HepG2 (cell line): ENCODE measurements at regions not wholly inside any gene's neighbourhood (a gene's known extent, or its start where the extent isn't known, plus 50 kb on each side); places are given as distances from the start of the nearest gene placed in this dataset.

Experiments
- ATAC-seq: fragments of 200-7000 bp; cut with Tn5 transposase; 3 replicates; pipeline ENCODE4 v1.9.1; 2020; ENCODE audit warnings: mild to moderate bottlenecking, moderate library complexity
- BruUV-seq: library from RNA; stranded (reverse); fragments of 400-500 nt; replicated peaks from 2 replicates; lab custom pipeline; 2021; lab: Mats Ljungman, UMichigan
- CTCF ChIA-PET: fragments of 300-600 bp; formaldehyde crosslinking; extraction: SDS; loops from one replicate; lab custom pipeline; 2021; ENCODE audit warnings: low total read pairs, inconsistent platforms, low intra/inter-chr PET ratio; lab: Yijun Ruan, JAX
- POLR2A ChIA-PET: fragments of 350-600 bp; sonication (Branson Sonifier 250); formaldehyde crosslinking; loops from one replicate; lab custom pipeline; 2020; ENCODE audit warnings: antibody characterized with exemption, inconsistent platforms; lab: Yijun Ruan, JAX
- DNase-seq: peaks from one replicate; pipeline ENCODE4 v3.0.0-alpha.2; 2015; ENCODE audit warnings: low spot score
- FAIRE-seq: peaks from 3 replicates; lab custom pipeline; 2011; peaks lifted over from hg19 to GRCh38; lab: Jason Lieb, UNC
- H2AFZ ChIP-seq: one replicate; pipeline ENCODE4 v1.6.1; 2011; ENCODE audit warnings: low read length, inconsistent platforms
- H3K27ac ChIP-seq: fragments of 300-600 bp; 3 replicates; pipeline ENCODE4 v1.8.0; 2011; ENCODE audit warnings: mixed run types, mild to moderate bottlenecking, mixed read lengths, low read length, inconsistent platforms; ENCODE audit not compliant: insufficient read depth; ENCODE audit errors: extremely low read length
- H3K27me3 ChIP-seq, 2 experiments: fragments of 200-600 bp in 1 of 2; 2 replicates in 1 of 2; 3 replicates in 1 of 2; pipeline versions ENCODE4 v1.6.0 to v1.8.0; 2011; ENCODE audit warnings: low read length in 2 of 2, mild to moderate bottlenecking in 2 of 2, moderate library complexity in 2 of 2, inconsistent platforms in 1 of 2; ENCODE audit not compliant: insufficient read depth in 2 of 2, control insufficient read depth in 1 of 2
- H3K36me3 ChIP-seq, 2 experiments: fragments of 200-600 bp in 1 of 2; replicated peaks in 1 of 2; 2 replicates in 1 of 2; 3 replicates in 1 of 2; pipeline versions ENCODE4 v1.5.1 to v1.8.0; 2011; ENCODE audit warnings: low read length in 2 of 2, inconsistent platforms in 1 of 2; ENCODE audit not compliant: insufficient read depth in 2 of 2, control insufficient read depth in 1 of 2
- H3K4me1 ChIP-seq: 2 replicates; pipeline ENCODE4 v1.5.1; 2012; ENCODE audit warnings: low read length, inconsistent platforms; ENCODE audit not compliant: insufficient read depth
- H3K4me2 ChIP-seq: 2 replicates; pipeline ENCODE4 v1.6.0; 2011; ENCODE audit warnings: low read depth, low read length, inconsistent platforms
- H3K4me3 ChIP-seq, 3 experiments: fragments of 200-600 bp in 1 of 3; sonication (generic), shearing (Covaris generic) in 1 of 3; replicated peaks in 1 of 3; 2 replicates each; pipeline ENCODE4 v1.5.1; 2011 to 2016; ENCODE audit warnings: low read length in 3 of 3, inconsistent platforms in 2 of 3, low read depth in 2 of 3, mild to moderate bottlenecking in 2 of 3, control low read depth in 1 of 3, mixed read lengths in 1 of 3; ENCODE audit not compliant: insufficient read depth in 1 of 3
- H3K79me2 ChIP-seq: one replicate; pipeline ENCODE4 v1.6.1; 2011; ENCODE audit warnings: low read length, inconsistent platforms; ENCODE audit not compliant: insufficient read depth
- H3K9ac ChIP-seq: 2 replicates; pipeline ENCODE4 v1.6.0; 2011; ENCODE audit warnings: mild to moderate bottlenecking, low read depth, low read length, inconsistent platforms; ENCODE audit not compliant: insufficient read depth
- H3K9me3 ChIP-seq: 2 replicates; pipeline ENCODE4 v1.5.1; 2012; ENCODE audit warnings: mild to moderate bottlenecking, low read length
- H4K20me1 ChIP-seq: 2 replicates; pipeline ENCODE4 v1.6.0; 2011; ENCODE audit warnings: inconsistent platforms, mild to moderate bottlenecking, low read length, moderate library complexity; ENCODE audit not compliant: insufficient read depth
- AGO1 ChIP-seq: fragments of 200-400 bp; formaldehyde crosslinking; IDR thresholded peaks from 2 replicates; pipeline ENCODE4 v1.6.1; 2017; ENCODE audit warnings: mild to moderate bottlenecking, low read depth, low read length, moderate library complexity; ENCODE audit not compliant: poor library complexity, severe bottlenecking
- ATF1 ChIP-seq: IDR thresholded peaks from 2 replicates; pipeline ENCODE4 v1.6.1; 2016; ENCODE audit warnings: mild to moderate bottlenecking, control low read depth
- CREM ChIP-seq, 2 experiments: sonication (generic) in 1 of 2; formaldehyde crosslinking in 1 of 2; IDR thresholded peaks; 2 replicates each; pipeline versions ENCODE4 v1.4.0 to v1.6.1; 2016 to 2020; ENCODE audit warnings: antibody characterized with exemption in 1 of 2, mild to moderate bottlenecking in 1 of 2, missing genetic modification reagents in 1 of 2
- DNMT3B ChIP-seq: conservative IDR thresholded peaks from 2 replicates; pipeline ENCODE4 v1.6.1; 2016; ENCODE audit warnings: missing biosample characterization, control low read depth
- HDAC6 ChIP-seq: fragments of 200-600 bp; sonication (generic); IDR thresholded peaks from 2 replicates; pipeline ENCODE4 v1.7.0; 2017; ENCODE audit warnings: mild to moderate bottlenecking, antibody characterized with exemption, low read length, low read depth
- KLF13 ChIP-seq: sonication (generic); formaldehyde crosslinking; IDR thresholded peaks from 2 replicates; pipeline ENCODE4 v1.4.0; 2020; ENCODE audit warnings: mild to moderate bottlenecking, missing genetic modification reagents
- MBNL3 ChIP-seq: fragments of 250-450 bp; sonication (Bioruptor Pico); conservative IDR thresholded peaks from 2 replicates; pipeline ENCODE4 v1.8.0; 2022; ENCODE audit warnings: mild to moderate bottlenecking, inconsistent platforms
- NFE2L1 ChIP-seq: sonication (generic); formaldehyde crosslinking; IDR thresholded peaks from 2 replicates; pipeline ENCODE4 v1.4.0; 2020; ENCODE audit warnings: missing genetic modification reagents, mild to moderate bottlenecking, borderline replicate concordance
- NFYC ChIP-seq: IDR thresholded peaks from 2 replicates; pipeline ENCODE4 v1.6.1; 2016; ENCODE audit warnings: missing genetic modification reagents, missing compliant biosample characterization
- PHF5A ChIP-seq: IDR thresholded peaks from one replicate; pipeline ENCODE4 v1.6.1; 2018; ENCODE audit warnings: low read depth, missing genetic modification reagents; ENCODE audit not compliant: unreplicated experiment
- SAP130 ChIP-seq: IDR thresholded peaks from 2 replicates; pipeline ENCODE4 v1.6.1; 2016; ENCODE audit warnings: low read depth
- SCMH1 ChIP-seq: sonication (generic); formaldehyde crosslinking; IDR thresholded peaks from 2 replicates; pipeline ENCODE4 v1.9.0; 2021; ENCODE audit warnings: missing genetic modification reagents, mild to moderate bottlenecking, borderline replicate concordance
- SMAD3 ChIP-seq: sonication (generic); formaldehyde crosslinking; IDR thresholded peaks from 2 replicates; pipeline ENCODE4 v1.4.0; 2020; ENCODE audit warnings: missing genetic modification reagents
- SPEN ChIP-seq: sonication (generic); formaldehyde crosslinking; IDR thresholded peaks from 2 replicates; pipeline ENCODE4 v1.5.1; 2020; ENCODE audit warnings: low read depth, mild to moderate bottlenecking, missing genetic modification reagents
- ZFP90 ChIP-seq: sonication (generic); formaldehyde crosslinking; IDR thresholded peaks from 2 replicates; pipeline ENCODE4 v1.8.0; 2022; ENCODE audit warnings: missing genetic modification reagents, mild to moderate bottlenecking, inconsistent platforms, borderline replicate concordance
- ZKSCAN8 ChIP-seq: IDR thresholded peaks from 2 replicates; pipeline ENCODE4 v1.6.1; 2016; ENCODE audit warnings: borderline replicate concordance, missing genetic modification reagents, missing compliant biosample characterization
- in situ Hi-C: cut with HindIII; loops from 2 replicates; pipeline ENCODE4 v1.10.0; 2017; ENCODE audit warnings: low pct_unique_long_range_greater_than_20kb; ENCODE audit not compliant: extremely low pct_ligation_motif_present
- intact Hi-C: fragments of 100-400 bp; cut with micrococcal nuclease; formaldehyde crosslinking; loops from one replicate; pipeline ENCODE4 v1.10.0; 2022; ENCODE audit not compliant: unreplicated experiment
- TF ChIP-seq, protein P1 (sequence below), 2 experiments: IDR thresholded peaks; 2 replicates each; pipeline ENCODE4 v1.6.1; 2011 to 2012; ENCODE audit warnings: low read length in 2 of 2, borderline replicate concordance in 1 of 2, low read depth in 1 of 2, mild to moderate bottlenecking in 1 of 2, moderate library complexity in 1 of 2

DNA sequence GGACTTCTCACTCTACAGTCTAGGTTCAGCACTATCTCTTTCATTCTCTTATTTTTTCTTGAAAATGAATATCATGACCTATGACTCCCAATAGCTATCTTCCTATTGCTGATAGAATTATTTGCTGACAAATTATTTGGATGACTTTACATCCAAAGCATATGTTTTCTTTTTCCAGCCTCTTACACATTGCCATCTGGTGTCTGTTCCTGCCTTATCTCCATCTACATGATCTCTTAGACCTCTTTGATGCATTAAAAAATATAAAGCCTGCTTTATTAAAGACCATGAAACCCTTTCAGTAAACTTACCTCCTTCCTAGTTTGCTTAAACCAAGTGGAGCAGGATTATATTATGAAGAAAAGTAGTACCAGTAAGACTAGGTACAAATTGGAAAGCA, 700.9 kb upstream of the CXADR start:
- no peak overlapping the region for H3K9ac ChIP-seq
- ChIA-PET POLR2A (no interaction called here), CTCF (no interaction called here)
- H2AFZ ChIP-seq = no peak overlapping the region
- H3K4me1 ChIP-seq = no peaks in the 10 kb centered on the region
- no peaks in the 10 kb centered on the region for H3K36me3 ChIP-seq
- no TSS peak for BruUV-seq
- TF ChIP-seq NFE2L1 (CRISPR knock-in tag) = no peak
- no peak for TF ChIP-seq SPEN
- no peak for TF ChIP-seq ZKSCAN8 (CRISPR knock-in tag)
- TF ChIP-seq, protein P1, sequence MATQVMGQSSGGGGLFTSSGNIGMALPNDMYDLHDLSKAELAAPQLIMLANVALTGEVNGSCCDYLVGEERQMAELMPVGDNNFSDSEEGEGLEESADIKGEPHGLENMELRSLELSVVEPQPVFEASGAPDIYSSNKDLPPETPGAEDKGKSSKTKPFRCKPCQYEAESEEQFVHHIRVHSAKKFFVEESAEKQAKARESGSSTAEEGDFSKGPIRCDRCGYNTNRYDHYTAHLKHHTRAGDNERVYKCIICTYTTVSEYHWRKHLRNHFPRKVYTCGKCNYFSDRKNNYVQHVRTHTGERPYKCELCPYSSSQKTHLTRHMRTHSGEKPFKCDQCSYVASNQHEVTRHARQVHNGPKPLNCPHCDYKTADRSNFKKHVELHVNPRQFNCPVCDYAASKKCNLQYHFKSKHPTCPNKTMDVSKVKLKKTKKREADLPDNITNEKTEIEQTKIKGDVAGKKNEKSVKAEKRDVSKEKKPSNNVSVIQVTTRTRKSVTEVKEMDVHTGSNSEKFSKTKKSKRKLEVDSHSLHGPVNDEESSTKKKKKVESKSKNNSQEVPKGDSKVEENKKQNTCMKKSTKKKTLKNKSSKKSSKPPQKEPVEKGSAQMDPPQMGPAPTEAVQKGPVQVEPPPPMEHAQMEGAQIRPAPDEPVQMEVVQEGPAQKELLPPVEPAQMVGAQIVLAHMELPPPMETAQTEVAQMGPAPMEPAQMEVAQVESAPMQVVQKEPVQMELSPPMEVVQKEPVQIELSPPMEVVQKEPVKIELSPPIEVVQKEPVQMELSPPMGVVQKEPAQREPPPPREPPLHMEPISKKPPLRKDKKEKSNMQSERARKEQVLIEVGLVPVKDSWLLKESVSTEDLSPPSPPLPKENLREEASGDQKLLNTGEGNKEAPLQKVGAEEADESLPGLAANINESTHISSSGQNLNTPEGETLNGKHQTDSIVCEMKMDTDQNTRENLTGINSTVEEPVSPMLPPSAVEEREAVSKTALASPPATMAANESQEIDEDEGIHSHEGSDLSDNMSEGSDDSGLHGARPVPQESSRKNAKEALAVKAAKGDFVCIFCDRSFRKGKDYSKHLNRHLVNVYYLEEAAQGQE (IDR thresholded peaks at IDR 0.05; ENCODE audit: borderline replicate concordance in 1 of 2, low read depth in 1 of 2, low read length in 2 of 2) = no peak
- no peak for TF ChIP-seq KLF13 (CRISPR knock-in tag)
- TF ChIP-seq DNMT3B (CRISPR knock-in tag) = no peak
- no peak for TF ChIP-seq NFYC (CRISPR knock-in tag)
- no peak for TF ChIP-seq SCMH1 (CRISPR knock-in tag)
- TF ChIP-seq HDAC6 = no peak
- TF ChIP-seq AGO1 = no peak
- TF ChIP-seq MBNL3 (CRISPR knock-in tag) = no peak
- TF ChIP-seq PHF5A (CRISPR knock-in tag) = no peak
- no peak for TF ChIP-seq ZFP90 (CRISPR knock-in tag)
- no peak for TF ChIP-seq SAP130
- TF ChIP-seq CREM (IDR thresholded peaks at IDR 0.05) = no peak
- TF ChIP-seq CREM (CRISPR knock-in tag; IDR thresholded peaks at IDR 0.05) = no peak
- TF ChIP-seq SMAD3 (CRISPR knock-in tag) = no peak
- no peak for TF ChIP-seq ATF1 (CRISPR knock-in tag)
- H3K79me2 ChIP-seq = no peaks in the 10 kb centered on the region
- H4K20me1 ChIP-seq = no peaks in the 10 kb centered on the region
- FAIRE-seq (no peak), DNase-seq (no peak), ATAC-seq (no peak)
- H3K27me3 ChIP-seq = no peaks in the 10 kb centered on the region
- in situ Hi-C loops = no loop called here
- no peaks in the 10 kb centered on the region for H3K9me3 ChIP-seq
- no peak overlapping the region for H3K4me2 ChIP-seq
- H3K4me3 ChIP-seq = no peak overlapping the region
- H3K27ac ChIP-seq = no peak overlapping the region
- intact Hi-C loops = no loop called here
